Gastroesophageal sphincter (tissue), 3 donors: ENCODE measurements at regions not wholly inside any gene's neighbourhood (a gene's known extent, or its start where the extent isn't known, plus 50 kb on each side); places are given as distances from the start of the nearest gene placed in this dataset.

Experiments
- EP300 ChIP-seq: sonication (generic); formaldehyde crosslinking; IDR thresholded peaks from one replicate; pipeline ENCODE4 v1.6.1; 2017; ENCODE audit warnings: antibody characterized with exemption, mild to moderate bottlenecking
- POLR2A ChIP-seq, 2 donors: fragments of 450-650 bp; IDR thresholded peaks; one replicate each; pipeline ENCODE4 v1.6.1; 2017; ENCODE audit warnings: antibody characterized with exemption in 2 of 2, mild to moderate bottlenecking in 2 of 2, moderate library complexity in 1 of 2
- POLR2AphosphoS5 ChIP-seq: sonication (generic); formaldehyde crosslinking; IDR thresholded peaks from one replicate; pipeline ENCODE4 v1.6.1; 2017; ENCODE audit warnings: antibody characterized with exemption
- TF ChIP-seq, protein P1 (sequence below), 4 experiments: fragments of 200-600 bp in 2 of 4; fragments of 450-650 bp in 2 of 4; sonication (generic) in 1 of 4; IDR thresholded peaks; one replicate each; pipeline ENCODE4 v1.5.1; 2017 to 2019; ENCODE audit warnings: antibody characterized with exemption in 4 of 4, mild to moderate bottlenecking in 2 of 4, moderate library complexity in 2 of 4

DNA sequence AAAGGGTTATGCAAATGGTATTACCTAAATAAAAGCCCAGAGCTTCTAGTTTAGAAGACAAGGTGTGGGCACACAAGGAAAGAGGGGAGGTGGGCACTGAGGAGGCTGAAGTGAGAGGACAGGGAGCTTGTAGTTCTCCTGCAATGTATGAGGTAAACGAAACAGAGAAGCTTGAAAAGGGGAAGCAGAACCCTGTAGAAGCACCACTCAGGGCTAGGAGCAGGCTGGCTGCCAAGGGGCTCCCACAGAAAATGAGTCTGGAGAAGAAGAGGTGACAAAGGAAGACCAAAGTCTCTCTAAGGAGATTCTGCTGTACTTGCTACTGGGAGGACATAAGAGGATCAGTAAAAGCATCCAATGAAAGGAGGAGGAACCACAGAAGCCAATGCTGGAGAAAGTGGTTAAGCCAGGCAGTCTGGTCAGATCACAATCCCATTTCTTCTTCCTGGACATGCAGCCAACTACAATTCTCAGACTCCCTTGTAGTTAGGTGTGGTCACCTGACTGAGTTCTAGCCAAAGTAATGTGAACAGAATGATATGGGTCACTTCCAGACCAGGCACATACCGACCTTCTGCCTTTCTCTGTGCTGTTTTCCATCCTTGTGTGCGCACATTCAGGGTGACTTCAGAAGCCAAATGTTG, 174.5 kb upstream of the MAP3K1 start:
- TF ChIP-seq POLR2AphosphoS5 (no peak), POLR2A (IDR thresholded peaks at IDR 0.05) (no peak), EP300 (no peak)
- TF ChIP-seq, protein P1, sequence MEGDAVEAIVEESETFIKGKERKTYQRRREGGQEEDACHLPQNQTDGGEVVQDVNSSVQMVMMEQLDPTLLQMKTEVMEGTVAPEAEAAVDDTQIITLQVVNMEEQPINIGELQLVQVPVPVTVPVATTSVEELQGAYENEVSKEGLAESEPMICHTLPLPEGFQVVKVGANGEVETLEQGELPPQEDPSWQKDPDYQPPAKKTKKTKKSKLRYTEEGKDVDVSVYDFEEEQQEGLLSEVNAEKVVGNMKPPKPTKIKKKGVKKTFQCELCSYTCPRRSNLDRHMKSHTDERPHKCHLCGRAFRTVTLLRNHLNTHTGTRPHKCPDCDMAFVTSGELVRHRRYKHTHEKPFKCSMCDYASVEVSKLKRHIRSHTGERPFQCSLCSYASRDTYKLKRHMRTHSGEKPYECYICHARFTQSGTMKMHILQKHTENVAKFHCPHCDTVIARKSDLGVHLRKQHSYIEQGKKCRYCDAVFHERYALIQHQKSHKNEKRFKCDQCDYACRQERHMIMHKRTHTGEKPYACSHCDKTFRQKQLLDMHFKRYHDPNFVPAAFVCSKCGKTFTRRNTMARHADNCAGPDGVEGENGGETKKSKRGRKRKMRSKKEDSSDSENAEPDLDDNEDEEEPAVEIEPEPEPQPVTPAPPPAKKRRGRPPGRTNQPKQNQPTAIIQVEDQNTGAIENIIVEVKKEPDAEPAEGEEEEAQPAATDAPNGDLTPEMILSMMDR (IDR thresholded peaks at IDR 0.05), result no peak
